GM21723 (cell line): ENCODE measurements at regions not wholly inside any gene's neighbourhood (a gene's known extent, or its start where the extent isn't known, plus 50 kb on each side); places are given as distances from the start of the nearest gene placed in this dataset.

Source experiments
- ATAC-seq: cut with Tn5 transposase; IDR thresholded peaks from one replicate; pipeline ENCODE4 v1.9.1; 2021; ENCODE audit warnings: mild to moderate bottlenecking, moderate library complexity; ENCODE audit not compliant: unreplicated experiment

GRCh38 chr6:47151232-47151898 is 109.2 kb upstream of the ADGRF1 start:
- no peak for ATAC-seq

DNA sequence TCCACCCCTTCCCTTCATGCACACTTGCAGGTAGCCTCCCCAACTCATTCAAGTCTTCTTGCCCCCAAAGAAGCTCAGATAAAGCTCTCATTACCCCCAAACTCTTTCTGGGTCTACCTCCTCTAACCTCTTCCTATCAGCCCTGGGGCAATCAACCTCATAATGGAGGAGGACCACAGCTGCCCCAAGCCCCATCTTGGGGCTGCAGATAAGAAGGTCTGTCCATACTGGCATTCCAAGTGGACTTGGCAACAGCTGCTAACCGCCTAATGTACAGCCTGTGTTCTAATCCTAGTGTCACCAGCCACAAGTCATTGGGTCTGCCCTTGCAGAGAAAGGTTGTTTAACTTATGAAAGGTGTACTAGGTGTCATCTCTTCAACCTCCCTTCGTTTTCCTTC is 107.4 kb upstream of the ADGRF1 start:
- no peak for ATAC-seq

DNA sequence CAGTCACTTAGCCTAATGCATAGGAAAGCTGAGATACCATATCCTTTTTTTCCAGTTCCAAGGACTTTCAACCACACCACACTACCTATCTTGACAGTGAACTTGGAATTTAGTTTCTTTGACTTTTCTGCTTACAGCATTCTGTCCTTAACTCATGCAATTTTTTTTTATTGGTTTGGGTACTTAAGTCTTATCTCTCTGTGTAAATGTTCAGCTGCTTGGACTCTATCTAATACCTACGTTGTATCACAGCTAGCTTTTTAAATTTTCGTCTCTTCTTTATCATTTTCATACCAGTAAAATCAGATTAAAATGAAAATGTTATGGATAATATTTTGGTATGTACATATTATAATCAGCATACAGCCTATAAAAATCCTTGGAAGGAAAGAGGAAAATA is 106.9 kb upstream of the ADGRF1 start:
- ATAC-seq = no peak

DNA sequence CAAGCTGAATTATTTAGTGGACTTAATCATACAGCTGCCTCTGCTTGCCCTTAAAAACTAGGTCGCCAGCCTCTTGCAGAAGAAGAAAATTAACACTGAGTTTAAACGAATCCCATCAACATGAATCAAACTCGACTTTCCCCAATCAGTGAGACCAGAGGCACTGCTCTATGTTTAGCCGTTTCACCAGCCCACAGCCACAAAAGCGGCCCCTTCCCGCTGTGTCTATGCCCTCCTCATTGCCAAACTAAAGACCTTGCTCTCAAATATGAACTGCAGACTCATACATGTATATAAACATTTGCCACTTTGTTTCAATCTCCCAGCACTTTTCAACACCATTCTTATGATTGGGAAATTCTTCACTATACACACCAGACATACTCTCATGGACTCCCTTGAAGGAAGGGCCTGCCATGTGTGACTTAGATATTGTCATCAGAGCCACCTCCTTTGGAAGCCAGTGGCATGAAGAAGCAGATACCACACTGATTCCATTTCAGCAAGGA is 105.8 kb upstream of the ADGRF1 start:
- ATAC-seq = no peak

DNA sequence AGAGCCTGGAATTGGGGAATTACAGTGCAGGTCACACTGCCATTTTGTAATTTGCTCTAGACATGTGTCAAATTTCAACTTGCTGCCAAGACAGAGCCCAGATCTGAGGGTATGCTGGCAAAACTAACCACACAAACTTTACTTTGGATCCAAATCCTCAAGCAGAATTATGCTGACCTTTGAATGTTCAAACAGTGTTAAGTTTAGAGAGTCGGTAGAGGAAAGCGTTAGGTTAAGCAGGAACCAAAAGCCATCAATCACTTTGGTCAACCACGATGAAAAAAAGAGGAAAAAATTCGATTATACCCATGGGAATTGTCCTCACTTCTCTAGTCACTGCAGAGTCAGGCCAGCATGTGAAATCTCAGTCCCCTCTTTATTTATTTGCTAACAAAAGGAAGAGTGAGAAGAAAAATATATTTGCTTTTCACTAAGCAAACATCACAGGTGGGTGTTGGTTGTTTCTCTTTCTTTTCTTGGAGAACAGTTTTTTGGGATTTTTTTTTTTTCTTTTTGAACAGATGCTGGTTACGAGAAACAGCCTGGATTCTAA is 105.1 kb upstream of the ADGRF1 start:
- no peak for ATAC-seq

DNA sequence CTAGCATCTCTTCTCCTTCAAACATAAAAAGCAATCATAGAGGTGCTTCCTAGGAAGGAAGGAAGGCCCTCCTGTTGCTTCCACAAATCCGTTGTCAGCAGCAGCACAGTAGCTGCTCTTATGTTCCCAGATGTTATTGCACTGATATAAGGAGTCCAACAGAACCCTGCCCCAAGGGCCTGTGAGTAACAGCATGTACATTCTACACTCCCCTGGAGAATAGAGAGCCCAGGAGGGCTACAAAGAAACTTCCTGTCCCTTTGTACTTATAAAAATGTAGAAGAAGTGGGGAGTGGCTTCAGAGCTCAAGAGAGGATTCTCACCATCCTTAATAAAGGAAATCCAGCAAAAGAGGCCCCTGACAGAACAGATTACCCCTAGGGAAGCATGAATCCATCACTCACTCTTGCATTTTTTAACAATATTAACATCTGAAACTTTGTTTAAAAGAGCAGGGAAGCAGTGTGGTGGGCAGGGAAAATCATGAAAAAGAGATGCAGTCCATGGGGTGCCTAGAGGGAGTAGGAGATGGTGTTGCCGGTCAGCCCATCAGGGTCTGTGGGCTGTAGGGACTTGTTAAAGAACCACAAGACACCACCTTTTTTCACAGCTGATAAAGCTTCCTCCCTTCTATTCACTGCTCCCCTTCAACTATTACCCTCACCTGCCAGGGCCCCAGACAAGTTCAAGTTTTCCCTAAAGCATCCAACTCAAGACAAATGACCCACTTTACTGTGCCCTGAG is 104.5 kb upstream of the ADGRF1 start:
- no peak for ATAC-seq

GRCh38 chr6:47145212-47145611 is 103.1 kb upstream of the ADGRF1 start:
- no peak for ATAC-seq

DNA sequence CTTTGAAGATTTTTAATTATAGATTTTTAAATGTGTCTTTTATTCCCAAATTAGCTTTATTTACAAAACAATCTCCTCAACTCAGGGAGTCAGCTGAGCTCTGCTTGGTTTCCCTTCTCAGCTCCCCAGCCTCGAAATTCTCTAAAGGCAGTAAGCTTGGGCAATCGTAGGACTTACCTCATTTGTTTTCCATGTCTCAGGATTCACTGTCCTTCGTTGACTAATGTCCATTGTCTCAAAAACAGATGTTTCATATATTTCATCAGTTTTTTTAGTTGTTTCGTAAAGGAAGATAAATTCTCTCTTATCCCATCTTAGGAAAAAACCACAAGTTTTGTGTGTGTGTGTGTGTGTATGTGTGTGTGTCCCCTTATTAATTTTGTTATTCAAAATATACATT is 102.2 kb upstream of the ADGRF1 start:
- no peak for ATAC-seq

- ATAC-seq = no peak
Observed at GRCh38 chr6:47141963-47142362, 99.8 kb upstream of the ADGRF1 start.

GRCh38 chr6:47141171-47141570 is 99.0 kb upstream of the ADGRF1 start:
- ATAC-seq = no peak

- ATAC-seq = no peak
Observed at GRCh38 chr6:47138046-47138445, 95.9 kb upstream of the ADGRF1 start.

- no peak for ATAC-seq
Observed at GRCh38 chr6:47137073-47137472, 94.9 kb upstream of the ADGRF1 start.

- ATAC-seq = no peak
Observed at GRCh38 chr6:47135772-47136171, 93.6 kb upstream of the ADGRF1 start.

- ATAC-seq = no peak
Observed at GRCh38 chr6:47134476-47135189, 92.5 kb upstream of the ADGRF1 start.

- ATAC-seq = no peak
Observed at GRCh38 chr6:47133230-47134000, 91.3 kb upstream of the ADGRF1 start.

GRCh38 chr6:47132724-47133123 is 90.6 kb upstream of the ADGRF1 start:
- no peak for ATAC-seq

GRCh38 chr6:47131773-47132172 is 89.6 kb upstream of the ADGRF1 start:
- no peak for ATAC-seq

DNA sequence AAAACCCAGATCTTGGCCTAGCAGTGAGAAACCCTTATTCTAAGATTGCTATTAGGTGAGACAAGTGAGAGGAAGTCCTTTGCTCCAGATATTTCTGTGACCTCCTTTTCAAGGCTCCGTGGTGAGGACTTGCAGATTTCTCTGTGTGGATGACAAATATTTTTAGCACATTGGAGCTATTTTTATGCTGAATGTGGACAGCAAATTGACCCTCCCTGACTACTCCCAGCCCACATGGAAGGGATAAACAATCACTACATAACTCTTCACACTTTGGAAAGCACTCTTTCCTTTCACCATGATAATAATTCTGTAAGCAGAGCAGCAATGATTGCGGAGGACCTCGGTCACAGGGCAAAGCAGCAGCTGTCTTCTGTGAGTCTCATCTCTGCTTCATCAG is 88.0 kb upstream of the ADGRF1 start:
- ATAC-seq = no peak

- ATAC-seq = no peak
Observed at GRCh38 chr6:47129129-47129528, 87.0 kb upstream of the ADGRF1 start.

- ATAC-seq = no peak
Observed at GRCh38 chr6:47126647-47127391, 84.7 kb upstream of the ADGRF1 start.
